ENCODE measurements at regions not wholly inside any gene's neighbourhood (a gene's known extent, or its start where the extent isn't known, plus 50 kb on each side); places are given as distances from the start of the nearest gene placed in this dataset.

DNA sequence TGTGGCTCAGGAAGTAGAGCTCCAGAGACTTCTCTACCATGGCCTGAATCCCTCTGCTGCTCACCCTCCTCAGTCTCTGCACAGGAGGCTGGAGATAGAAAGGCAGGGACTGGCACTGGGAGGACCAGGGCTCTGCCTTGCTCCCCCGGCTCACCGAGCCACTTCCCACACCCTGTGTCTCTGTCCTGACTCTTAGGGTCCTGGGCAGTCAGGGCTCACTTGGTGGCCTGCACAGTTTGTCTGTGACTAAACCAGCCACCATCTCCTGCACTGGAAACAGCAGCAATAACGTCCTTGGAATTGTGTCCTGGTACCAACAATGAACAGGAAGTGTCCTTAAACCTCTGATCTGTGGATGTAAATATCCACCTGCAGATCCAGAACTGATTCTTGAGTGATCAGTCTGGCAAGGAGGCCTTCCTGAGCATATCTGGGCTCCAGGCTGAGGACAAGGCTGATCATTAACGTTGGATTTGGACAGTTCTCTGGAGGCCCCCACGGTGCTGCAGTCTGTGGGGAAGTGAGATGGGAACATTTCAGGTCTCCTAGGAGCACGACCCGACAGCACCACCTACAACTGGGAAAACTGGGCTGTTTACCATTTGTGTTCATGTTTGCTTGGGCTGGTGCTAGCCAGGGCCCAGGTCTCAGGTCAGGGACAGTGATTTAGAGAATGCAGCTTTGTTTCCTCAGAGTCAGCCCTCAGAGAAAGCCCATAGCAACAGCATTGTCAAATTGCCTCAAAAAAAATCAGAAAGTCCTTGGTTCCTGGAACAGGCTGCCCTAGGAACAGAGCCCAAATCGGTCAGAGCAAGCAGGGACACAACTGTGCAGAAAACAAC is 82.5 kb downstream of the ZNF280B start (continued):
- TF ChIP-seq NRF1 (IDR thresholded peaks at IDR 0.05; ENCODE audit: low read depth, low read length), result no peak
- no peak for TF ChIP-seq CHD1 (IDR thresholded peaks at IDR 0.05; ENCODE audit: low read depth, low read length)
- TF ChIP-seq BACH1 (IDR thresholded peaks at IDR 0.05; ENCODE audit: low read length), result no peak

Data from H1 (cell line).